ENCODE measurements at regions not wholly inside any gene's neighbourhood (a gene's known extent, or its start where the extent isn't known, plus 50 kb on each side); places are given as distances from the start of the nearest gene placed in this dataset.

- H3K27me3 ChIP-seq (ENCODE audit: insufficient read depth, poor library complexity, severe bottlenecking) = peaks cover 2% of the 10 kb centered on the region
- no peak for TF ChIP-seq GABPA (IDR thresholded peaks at IDR 0.05; ENCODE audit: low read depth)
- TF ChIP-seq REST (IDR thresholded peaks at IDR 0.05; ENCODE audit: insufficient replicate concordance, low read depth) = no peak
- no peak for TF ChIP-seq SPI1 (IDR thresholded peaks at IDR 0.05; ENCODE audit: borderline replicate concordance, low read depth)
- TF ChIP-seq, protein P1, sequence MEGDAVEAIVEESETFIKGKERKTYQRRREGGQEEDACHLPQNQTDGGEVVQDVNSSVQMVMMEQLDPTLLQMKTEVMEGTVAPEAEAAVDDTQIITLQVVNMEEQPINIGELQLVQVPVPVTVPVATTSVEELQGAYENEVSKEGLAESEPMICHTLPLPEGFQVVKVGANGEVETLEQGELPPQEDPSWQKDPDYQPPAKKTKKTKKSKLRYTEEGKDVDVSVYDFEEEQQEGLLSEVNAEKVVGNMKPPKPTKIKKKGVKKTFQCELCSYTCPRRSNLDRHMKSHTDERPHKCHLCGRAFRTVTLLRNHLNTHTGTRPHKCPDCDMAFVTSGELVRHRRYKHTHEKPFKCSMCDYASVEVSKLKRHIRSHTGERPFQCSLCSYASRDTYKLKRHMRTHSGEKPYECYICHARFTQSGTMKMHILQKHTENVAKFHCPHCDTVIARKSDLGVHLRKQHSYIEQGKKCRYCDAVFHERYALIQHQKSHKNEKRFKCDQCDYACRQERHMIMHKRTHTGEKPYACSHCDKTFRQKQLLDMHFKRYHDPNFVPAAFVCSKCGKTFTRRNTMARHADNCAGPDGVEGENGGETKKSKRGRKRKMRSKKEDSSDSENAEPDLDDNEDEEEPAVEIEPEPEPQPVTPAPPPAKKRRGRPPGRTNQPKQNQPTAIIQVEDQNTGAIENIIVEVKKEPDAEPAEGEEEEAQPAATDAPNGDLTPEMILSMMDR (IDR thresholded peaks at IDR 0.05; ENCODE audit: insufficient read depth, low read length) = no peak
- no peak for TF ChIP-seq POLR2AphosphoS5 (IDR thresholded peaks at IDR 0.05; ENCODE audit: low read depth)
- no peak for DNase-seq (ENCODE audit: low read depth in 1 of 2, low spot score in 1 of 2)
- no peak overlapping the region for H3K4me3 ChIP-seq (replicated peaks; ENCODE audit: insufficient read depth, low read length)
- H3K27ac ChIP-seq (replicated peaks) = no peak overlapping the region
Measured at GRCh38 chr20:19881990-19882389, 123.9 kb downstream of the RIN2 start.

GRCh38 chr20:19882446-19882845 is 124.4 kb downstream of the RIN2 start:
- TF ChIP-seq SPI1 (IDR thresholded peaks at IDR 0.05; ENCODE audit: borderline replicate concordance, low read depth) (no peak), POLR2AphosphoS5 (IDR thresholded peaks at IDR 0.05; ENCODE audit: low read depth) (no peak), REST (IDR thresholded peaks at IDR 0.05; ENCODE audit: insufficient replicate concordance, low read depth) (no peak), GABPA (IDR thresholded peaks at IDR 0.05; ENCODE audit: low read depth) (no peak)
- TF ChIP-seq, protein P1 (IDR thresholded peaks at IDR 0.05; ENCODE audit: insufficient read depth, low read length) = no peak
- Histone ChIP-seq H3K4me3 (replicated peaks; ENCODE audit: insufficient read depth, low read length) (no peak overlapping the region), H3K27ac (replicated peaks) (no peak overlapping the region), H3K27me3 (ENCODE audit: insufficient read depth, poor library complexity, severe bottlenecking) (peaks cover 2% of the 10 kb centered on the region)
- no peak for DNase-seq (ENCODE audit: low read depth in 1 of 2, low spot score in 1 of 2)

DNA sequence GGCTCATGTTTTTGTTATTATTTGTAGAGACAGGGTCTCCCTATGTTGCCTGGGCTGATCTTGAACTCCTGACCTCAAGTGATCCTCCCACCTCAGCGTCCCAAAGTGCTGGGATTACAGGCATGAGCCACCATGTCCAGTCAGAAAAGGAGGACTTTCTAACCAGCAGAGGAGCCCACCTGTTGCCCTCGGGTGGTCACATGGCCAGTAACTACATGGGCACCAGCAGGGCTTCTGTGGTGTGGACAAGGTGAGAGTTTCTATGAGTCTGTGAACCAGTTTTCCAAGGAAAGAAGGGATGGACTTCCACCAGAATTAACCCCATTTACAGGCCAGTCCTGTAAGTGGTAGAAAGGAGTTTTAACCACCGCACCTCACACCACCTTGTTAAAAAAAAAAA is 125.4 kb downstream of the RIN2 start:
- H3K4me3 ChIP-seq (replicated peaks; ENCODE audit: insufficient read depth, low read length) = no peak overlapping the region
- H3K27me3 ChIP-seq (ENCODE audit: insufficient read depth, poor library complexity, severe bottlenecking) = peaks cover 2% of the 10 kb centered on the region
- H3K27ac ChIP-seq (replicated peaks) = no peak overlapping the region
- TF ChIP-seq POLR2AphosphoS5 (IDR thresholded peaks at IDR 0.05; ENCODE audit: low read depth) (no peak), GABPA (IDR thresholded peaks at IDR 0.05; ENCODE audit: low read depth) (no peak), REST (IDR thresholded peaks at IDR 0.05; ENCODE audit: insufficient replicate concordance, low read depth) (no peak), SPI1 (IDR thresholded peaks at IDR 0.05; ENCODE audit: borderline replicate concordance, low read depth) (no peak)
- TF ChIP-seq, protein P1 (IDR thresholded peaks at IDR 0.05; ENCODE audit: insufficient read depth, low read length) = no peak
- DNase-seq (ENCODE audit: low read depth in 1 of 2, low spot score in 1 of 2) = no peak
